Thyroid gland (tissue), 4 donors: ENCODE measurements at regions not wholly inside any gene's neighbourhood (a gene's known extent, or its start where the extent isn't known, plus 50 kb on each side); places are given as distances from the start of the nearest gene placed in this dataset.

Experiments
- CTCF ChIP-seq, 6 experiments: fragments of 200-600 bp in 3 of 6; fragments of 450-650 bp in 3 of 6; sonication (generic) in 3 of 6; IDR thresholded peaks; one replicate each; pipeline ENCODE4 v1.5.1; 2016 to 2019; ENCODE audit warnings: antibody characterized with exemption in 6 of 6, mild to moderate bottlenecking in 2 of 6, inconsistent platforms in 1 of 6, moderate library complexity in 1 of 6
- POLR2A ChIP-seq, 2 donors: fragments of 450-650 bp; IDR thresholded peaks; one replicate each; pipeline ENCODE4 v1.6.1; 2017; ENCODE audit warnings: antibody characterized with exemption in 2 of 2, mild to moderate bottlenecking in 2 of 2, moderate library complexity in 1 of 2

- no peak for TF ChIP-seq POLR2A (IDR thresholded peaks at IDR 0.05)
- no peak for TF ChIP-seq CTCF (IDR thresholded peaks at IDR 0.05)
These were observed 126.1 kb downstream of the ESM1 start for GRCh38 chr5:54859316-54859715.
